Activated naive CD8-positive, alpha-beta T cell (primary cell): ENCODE measurements at regions not wholly inside any gene's neighbourhood (a gene's known extent, or its start where the extent isn't known, plus 50 kb on each side); places are given as distances from the start of the nearest gene placed in this dataset.

Source experiments
- H3K27ac Mint-ChIP-seq: one replicate; pipeline ENCODE4 v1.8.0; 2021; ENCODE audit warnings: mixed read lengths
- H3K27me3 Mint-ChIP-seq: one replicate; pipeline ENCODE4 v1.8.0; 2021; ENCODE audit warnings: mixed read lengths
- H3K36me3 Mint-ChIP-seq: one replicate; pipeline ENCODE4 v1.8.0; 2021; ENCODE audit warnings: mixed read lengths
- H3K4me1 Mint-ChIP-seq: one replicate; pipeline ENCODE4 v1.8.0; 2021; ENCODE audit warnings: low read depth, mixed read lengths
- H3K4me3 Mint-ChIP-seq: one replicate; pipeline ENCODE4 v1.8.0; 2021; ENCODE audit warnings: mild to moderate bottlenecking, mixed read lengths
- H3K9me3 Mint-ChIP-seq: one replicate; pipeline ENCODE4 v1.8.0; 2021; ENCODE audit warnings: low read depth, mixed read lengths

GRCh38 chr18:72407048-72407447, 137.1 kb downstream of the CBLN2 start:
- no peak overlapping the region for H3K4me3 Mint-ChIP-seq
- no peaks in the 10 kb centered on the region for H3K27me3 Mint-ChIP-seq
- peaks cover 12% of the 10 kb centered on the region for H3K9me3 Mint-ChIP-seq
- H3K36me3 Mint-ChIP-seq = no peaks in the 10 kb centered on the region
- no peaks in the 10 kb centered on the region for H3K4me1 Mint-ChIP-seq
- H3K27ac Mint-ChIP-seq = no peak overlapping the region

DNA sequence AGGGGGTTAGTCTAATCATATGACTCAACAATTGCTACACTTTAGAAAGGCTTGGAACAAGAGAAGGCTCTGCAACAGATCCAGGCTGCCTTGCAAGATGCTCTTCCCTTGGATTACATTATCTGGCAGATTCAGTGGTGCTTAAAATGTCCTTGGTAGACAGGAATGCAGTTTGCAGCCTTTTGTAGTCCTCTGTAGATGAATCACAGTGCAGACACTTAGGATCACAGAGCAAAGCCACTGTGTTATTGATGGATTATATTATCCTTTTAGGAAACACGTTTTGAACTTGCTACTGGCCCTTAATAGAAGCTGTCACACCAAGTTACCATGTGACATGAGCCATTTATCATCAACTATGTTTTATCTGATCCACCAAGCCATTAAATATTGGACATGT, 152.2 kb downstream of the CBLN2 start:
- Mint-ChIP-seq H3K4me1 (no peaks in the 10 kb centered on the region), H3K27ac (no peak overlapping the region), H3K27me3 (no peaks in the 10 kb centered on the region), H3K4me3 (no peak overlapping the region), H3K36me3 (no peaks in the 10 kb centered on the region), H3K9me3 (peaks cover 4% of the 10 kb centered on the region)

- no peaks in the 10 kb centered on the region for H3K4me1 Mint-ChIP-seq
- no peak overlapping the region for H3K4me3 Mint-ChIP-seq
- peaks cover 4% of the 10 kb centered on the region for H3K9me3 Mint-ChIP-seq
- H3K27ac Mint-ChIP-seq = no peak overlapping the region
- no peaks in the 10 kb centered on the region for H3K27me3 Mint-ChIP-seq
- H3K36me3 Mint-ChIP-seq = no peaks in the 10 kb centered on the region
These were observed 152.7 kb downstream of the CBLN2 start for GRCh38 chr18:72391427-72391826.

- H3K27ac Mint-ChIP-seq = no peak overlapping the region
- no peaks in the 10 kb centered on the region for H3K4me1 Mint-ChIP-seq
- H3K9me3 Mint-ChIP-seq = peaks cover 3% of the 10 kb centered on the region
- no peaks in the 10 kb centered on the region for H3K27me3 Mint-ChIP-seq
- H3K4me3 Mint-ChIP-seq = no peak overlapping the region
- H3K36me3 Mint-ChIP-seq = no peaks in the 10 kb centered on the region
These were observed 166.1 kb downstream of the CBLN2 start for GRCh38 chr18:72378016-72378415.

GRCh38 chr18:72376256-72376655, 167.9 kb downstream of the CBLN2 start:
- H3K9me3 Mint-ChIP-seq = peaks cover 3% of the 10 kb centered on the region
- no peaks in the 10 kb centered on the region for H3K4me1 Mint-ChIP-seq
- H3K36me3 Mint-ChIP-seq = no peaks in the 10 kb centered on the region
- H3K27ac Mint-ChIP-seq = no peak overlapping the region
- no peaks in the 10 kb centered on the region for H3K27me3 Mint-ChIP-seq
- H3K4me3 Mint-ChIP-seq = no peak overlapping the region

- Mint-ChIP-seq H3K36me3 (no peaks in the 10 kb centered on the region), H3K27me3 (no peaks in the 10 kb centered on the region), H3K9me3 (peaks cover 3% of the 10 kb centered on the region), H3K4me3 (no peak overlapping the region), H3K4me1 (no peaks in the 10 kb centered on the region), H3K27ac (no peak overlapping the region)
These were observed 168.5 kb downstream of the CBLN2 start for GRCh38 chr18:72375618-72376017.

DNA sequence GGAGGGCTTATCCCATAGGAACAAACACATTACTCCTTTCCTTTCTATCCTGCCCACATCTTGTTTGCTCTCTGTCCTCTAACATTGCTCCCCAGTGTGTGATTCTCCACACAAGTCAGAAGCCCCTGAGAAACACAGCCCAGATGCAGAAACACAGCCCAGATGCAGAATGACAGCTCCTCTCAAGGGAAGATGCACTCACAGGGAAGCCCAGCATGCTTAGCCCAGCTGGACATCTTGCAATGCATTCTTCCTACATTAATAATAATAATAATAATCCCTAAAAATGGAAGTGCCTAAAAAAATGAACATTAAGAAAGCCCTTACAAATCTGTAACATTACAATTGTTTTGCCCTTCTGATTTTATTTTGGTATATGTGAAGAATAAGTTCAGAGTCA, 172.1 kb downstream of the CBLN2 start:
- Mint-ChIP-seq H3K27ac (no peak overlapping the region), H3K4me1 (no peaks in the 10 kb centered on the region), H3K36me3 (no peaks in the 10 kb centered on the region), H3K27me3 (no peaks in the 10 kb centered on the region), H3K9me3 (no peaks in the 10 kb centered on the region), H3K4me3 (no peak overlapping the region)

DNA sequence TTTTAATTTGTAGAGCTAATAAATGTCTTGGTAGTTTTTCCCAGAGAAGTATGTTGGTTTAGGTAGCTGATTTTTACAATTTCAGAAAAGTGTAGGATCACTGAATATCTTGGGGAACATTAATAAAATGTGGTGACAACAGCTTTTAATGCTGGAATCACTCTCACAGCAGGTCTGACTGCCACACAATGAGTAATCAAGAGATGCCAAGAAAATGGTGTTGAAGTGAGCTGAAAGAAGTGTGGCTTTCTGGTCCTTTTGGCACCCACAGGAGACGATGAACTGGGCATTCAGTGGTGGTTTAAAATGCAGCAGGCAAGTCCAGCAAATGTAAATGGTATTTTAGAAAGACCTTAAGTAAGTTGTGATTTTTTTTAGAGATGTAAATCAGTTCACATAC, 175.8 kb downstream of the CBLN2 start:
- no peaks in the 10 kb centered on the region for H3K9me3 Mint-ChIP-seq
- H3K36me3 Mint-ChIP-seq = no peaks in the 10 kb centered on the region
- no peaks in the 10 kb centered on the region for H3K27me3 Mint-ChIP-seq
- no peak overlapping the region for H3K27ac Mint-ChIP-seq
- H3K4me1 Mint-ChIP-seq = no peaks in the 10 kb centered on the region
- no peak overlapping the region for H3K4me3 Mint-ChIP-seq

GRCh38 chr18:72360634-72361033, 183.5 kb downstream of the CBLN2 start:
- Mint-ChIP-seq H3K4me3 (no peak overlapping the region), H3K27ac (no peak overlapping the region), H3K9me3 (peaks cover 13% of the 10 kb centered on the region), H3K4me1 (no peaks in the 10 kb centered on the region), H3K36me3 (no peaks in the 10 kb centered on the region), H3K27me3 (no peaks in the 10 kb centered on the region)

DNA sequence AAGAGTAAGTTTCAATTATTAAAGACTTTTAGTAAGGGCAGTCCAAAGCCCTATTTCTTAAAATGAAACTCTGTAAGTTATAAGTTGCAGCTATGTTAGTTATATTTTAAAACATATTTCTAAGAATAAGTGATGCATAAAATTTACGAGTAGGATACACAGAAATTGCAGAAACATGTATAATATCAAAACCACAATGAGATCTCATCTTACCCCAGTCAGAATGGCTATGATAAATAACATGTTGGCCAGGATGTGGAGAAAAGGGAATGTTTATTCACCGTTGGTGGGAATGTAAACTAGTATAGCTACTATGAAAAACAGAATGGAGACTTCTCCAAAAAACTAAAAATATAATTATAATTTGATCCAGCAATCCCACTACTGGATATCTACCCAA, 201.2 kb downstream of the CBLN2 start:
- no peaks in the 10 kb centered on the region for H3K4me1 Mint-ChIP-seq
- no peak overlapping the region for H3K4me3 Mint-ChIP-seq
- no peak overlapping the region for H3K27ac Mint-ChIP-seq
- no peaks in the 10 kb centered on the region for H3K9me3 Mint-ChIP-seq
- no peaks in the 10 kb centered on the region for H3K36me3 Mint-ChIP-seq
- no peaks in the 10 kb centered on the region for H3K27me3 Mint-ChIP-seq

- Mint-ChIP-seq H3K4me3 (no peak overlapping the region), H3K4me1 (no peaks in the 10 kb centered on the region), H3K9me3 (no peaks in the 10 kb centered on the region), H3K36me3 (no peaks in the 10 kb centered on the region), H3K27ac (no peak overlapping the region), H3K27me3 (no peaks in the 10 kb centered on the region)
These were observed 204.2 kb downstream of the CBLN2 start for GRCh38 chr18:72339976-72340375.

DNA sequence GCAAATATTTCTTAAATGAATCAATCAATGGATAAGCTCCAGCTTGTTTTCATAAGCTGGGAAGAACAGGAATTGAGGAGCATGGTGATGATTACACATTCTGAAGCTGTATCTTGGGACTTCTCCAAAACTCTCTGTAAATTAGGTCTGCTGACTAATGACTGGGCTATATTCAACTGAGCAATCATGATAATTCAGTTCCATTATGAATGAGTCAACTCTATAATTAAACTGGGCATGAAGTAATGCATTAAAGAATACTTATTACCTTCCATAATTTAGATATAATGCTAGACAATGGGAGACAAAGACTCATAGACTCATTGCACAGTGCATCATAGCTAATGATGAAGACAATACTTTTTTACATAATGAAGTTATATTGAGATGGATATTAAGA, 207.4 kb downstream of the CBLN2 start:
- H3K4me1 Mint-ChIP-seq = no peaks in the 10 kb centered on the region
- H3K27me3 Mint-ChIP-seq = no peaks in the 10 kb centered on the region
- no peaks in the 10 kb centered on the region for H3K9me3 Mint-ChIP-seq
- no peak overlapping the region for H3K27ac Mint-ChIP-seq
- no peaks in the 10 kb centered on the region for H3K36me3 Mint-ChIP-seq
- no peak overlapping the region for H3K4me3 Mint-ChIP-seq

DNA sequence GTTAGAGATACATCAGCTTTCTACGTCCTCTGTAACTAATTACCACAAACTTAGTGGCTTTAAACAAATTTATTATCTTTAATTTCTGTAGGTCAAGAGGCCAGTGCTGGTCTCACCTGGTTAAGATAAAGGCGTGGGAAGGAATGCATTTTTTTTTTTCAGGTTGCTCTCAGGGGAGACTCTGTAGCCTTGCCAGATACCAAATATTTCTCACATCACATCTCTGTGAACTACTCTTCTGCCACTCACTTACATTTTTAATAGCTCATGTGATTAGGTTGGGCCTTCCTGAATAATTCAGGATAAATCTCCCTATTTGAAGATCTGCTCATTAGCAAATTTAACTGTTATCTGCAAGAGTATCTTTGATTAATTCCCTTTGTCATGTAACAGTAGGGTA, 214.6 kb downstream of the CBLN2 start:
- no peaks in the 10 kb centered on the region for H3K9me3 Mint-ChIP-seq
- no peaks in the 10 kb centered on the region for H3K4me1 Mint-ChIP-seq
- no peaks in the 10 kb centered on the region for H3K36me3 Mint-ChIP-seq
- no peaks in the 10 kb centered on the region for H3K27me3 Mint-ChIP-seq
- H3K27ac Mint-ChIP-seq = no peak overlapping the region
- no peak overlapping the region for H3K4me3 Mint-ChIP-seq

GRCh38 chr18:72325307-72325706, 218.8 kb downstream of the CBLN2 start:
- Mint-ChIP-seq H3K9me3 (peaks cover 4% of the 10 kb centered on the region), H3K27me3 (no peaks in the 10 kb centered on the region), H3K36me3 (no peaks in the 10 kb centered on the region)

GRCh38 chr18:72324677-72325076, 219.5 kb downstream of the CBLN2 start:
- Mint-ChIP-seq H3K36me3 (no peaks in the 10 kb centered on the region), H3K27me3 (no peaks in the 10 kb centered on the region), H3K27ac (no peak overlapping the region), H3K4me1 (no peaks in the 10 kb centered on the region), H3K4me3 (no peak overlapping the region), H3K9me3 (peaks cover 4% of the 10 kb centered on the region)

More at GRCh38 chr18:72325307-72325706, 218.8 kb downstream of the CBLN2 start:
- Mint-ChIP-seq H3K4me3 (no peak overlapping the region), H3K27ac (no peak overlapping the region), H3K4me1 (no peaks in the 10 kb centered on the region)

- no peak overlapping the region for H3K27ac Mint-ChIP-seq
- H3K36me3 Mint-ChIP-seq = no peaks in the 10 kb centered on the region
- H3K27me3 Mint-ChIP-seq = no peaks in the 10 kb centered on the region
- H3K4me3 Mint-ChIP-seq = no peak overlapping the region
- no peaks in the 10 kb centered on the region for H3K4me1 Mint-ChIP-seq
- peaks cover under 1% of the 10 kb centered on the region for H3K9me3 Mint-ChIP-seq
These were observed 227.6 kb downstream of the CBLN2 start for GRCh38 chr18:72316497-72316896.
